Fibroblast of the aortic adventitia (primary cell): ENCODE measurements at regions not wholly inside any gene's neighbourhood (a gene's known extent, or its start where the extent isn't known, plus 50 kb on each side); places are given as distances from the start of the nearest gene placed in this dataset.

Source experiments
- DNase-seq: peaks from one replicate; pipeline ENCODE4 v3.0.0-alpha.2; 2010; ENCODE audit warnings: low read depth
- H3K4me3 ChIP-seq: 2 replicates; pipeline ENCODE4 v1.5.1; 2011; ENCODE audit warnings: low read depth, mild to moderate bottlenecking, control low read depth, low read length, moderate library complexity
- TF ChIP-seq, protein P1 (sequence below): IDR thresholded peaks from 2 replicates; pipeline ENCODE4 v1.5.1; 2011; ENCODE audit warnings: mild to moderate bottlenecking, low read length, control low read depth, inconsistent platforms; ENCODE audit not compliant: insufficient read depth

DNA sequence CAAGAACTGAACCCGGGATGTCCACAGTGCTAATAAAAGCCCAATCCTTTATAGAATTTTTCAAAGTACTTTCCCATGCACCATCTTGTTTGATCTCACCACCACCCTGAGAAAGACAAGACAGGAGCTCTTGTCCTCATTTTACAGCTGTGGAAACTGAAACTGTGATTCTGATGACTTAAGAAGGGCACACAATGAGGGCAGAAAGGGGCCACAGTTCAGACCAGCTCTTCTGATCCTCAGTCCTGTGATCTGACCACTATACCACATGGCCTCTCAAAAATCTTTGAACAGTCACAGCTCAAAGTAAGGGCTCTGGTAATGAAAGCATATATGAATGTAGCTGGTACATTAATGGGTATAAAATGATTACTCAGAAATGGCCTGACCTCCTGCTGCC, 127.3 kb upstream of the CPEB2 start:
- DNase-seq, result no peak
- no peak overlapping the region for H3K4me3 ChIP-seq
- TF ChIP-seq, protein P1, sequence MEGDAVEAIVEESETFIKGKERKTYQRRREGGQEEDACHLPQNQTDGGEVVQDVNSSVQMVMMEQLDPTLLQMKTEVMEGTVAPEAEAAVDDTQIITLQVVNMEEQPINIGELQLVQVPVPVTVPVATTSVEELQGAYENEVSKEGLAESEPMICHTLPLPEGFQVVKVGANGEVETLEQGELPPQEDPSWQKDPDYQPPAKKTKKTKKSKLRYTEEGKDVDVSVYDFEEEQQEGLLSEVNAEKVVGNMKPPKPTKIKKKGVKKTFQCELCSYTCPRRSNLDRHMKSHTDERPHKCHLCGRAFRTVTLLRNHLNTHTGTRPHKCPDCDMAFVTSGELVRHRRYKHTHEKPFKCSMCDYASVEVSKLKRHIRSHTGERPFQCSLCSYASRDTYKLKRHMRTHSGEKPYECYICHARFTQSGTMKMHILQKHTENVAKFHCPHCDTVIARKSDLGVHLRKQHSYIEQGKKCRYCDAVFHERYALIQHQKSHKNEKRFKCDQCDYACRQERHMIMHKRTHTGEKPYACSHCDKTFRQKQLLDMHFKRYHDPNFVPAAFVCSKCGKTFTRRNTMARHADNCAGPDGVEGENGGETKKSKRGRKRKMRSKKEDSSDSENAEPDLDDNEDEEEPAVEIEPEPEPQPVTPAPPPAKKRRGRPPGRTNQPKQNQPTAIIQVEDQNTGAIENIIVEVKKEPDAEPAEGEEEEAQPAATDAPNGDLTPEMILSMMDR, result no peak

DNA sequence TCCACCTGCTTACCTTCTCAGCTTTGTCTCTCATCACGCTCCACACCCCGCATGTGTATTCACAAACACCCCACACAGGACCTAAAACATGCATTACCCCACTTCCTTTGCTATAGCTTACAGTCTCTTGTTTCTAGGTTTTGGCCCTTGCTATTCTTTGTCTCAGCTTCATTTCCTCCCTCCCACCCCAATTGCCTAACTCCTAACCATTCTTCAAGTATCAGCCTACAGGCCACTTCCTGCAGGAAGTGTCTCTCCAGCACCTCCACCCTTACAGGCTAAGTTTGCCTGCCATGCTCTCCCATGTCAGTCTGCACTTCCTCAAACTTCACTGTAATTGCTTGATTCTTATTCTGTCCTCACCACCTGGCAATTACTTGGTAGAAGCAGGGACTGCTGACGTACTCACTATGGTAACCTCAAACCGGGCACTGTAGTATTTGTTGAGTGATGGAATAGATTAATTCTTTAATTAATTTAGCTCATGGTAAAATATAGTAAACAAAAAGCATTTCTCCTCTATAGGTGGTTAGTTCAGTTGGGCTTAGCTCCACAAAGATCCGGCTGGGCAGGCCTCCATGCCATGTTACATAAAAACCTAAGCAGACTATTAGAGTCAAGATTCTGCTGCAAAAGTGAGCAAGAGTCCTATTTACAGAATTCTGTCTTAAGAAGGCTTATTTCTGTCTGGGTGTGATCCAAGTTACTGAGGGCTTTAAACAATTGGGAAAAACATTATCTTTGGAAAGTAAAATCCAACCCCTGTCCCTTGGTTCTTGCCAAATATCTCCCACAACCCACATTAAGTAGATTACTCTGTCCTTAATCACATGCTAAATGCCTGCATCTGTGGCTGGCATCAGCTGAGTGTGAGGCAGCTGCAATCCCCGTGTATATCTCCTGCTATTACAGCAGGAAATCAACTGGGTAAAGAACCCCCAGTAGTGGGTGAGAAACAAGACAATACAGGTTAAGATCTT, 124.7 kb upstream of the CPEB2 start:
- DNase-seq, result peak; percentile 59
- TF ChIP-seq, protein P1, result no peak

DNA sequence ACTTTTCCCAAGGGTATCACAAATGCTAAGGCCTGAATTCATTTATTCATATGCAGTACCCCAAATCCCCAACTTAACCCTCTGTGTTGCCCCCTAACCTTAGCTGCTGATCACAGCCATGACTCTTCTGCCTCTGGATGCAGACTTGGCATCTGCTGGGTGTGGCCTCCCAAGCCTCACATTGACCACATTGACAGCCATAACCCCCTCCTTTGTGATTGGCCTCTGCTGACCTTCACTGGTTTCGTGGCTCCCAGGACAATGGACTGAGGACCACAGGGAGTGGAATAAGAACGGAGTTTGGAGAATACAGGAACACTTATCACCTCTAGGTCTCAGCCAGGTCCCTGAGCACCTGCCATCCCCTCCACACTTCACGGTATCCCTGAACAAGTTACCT, 123.6 kb upstream of the CPEB2 start:
- TF ChIP-seq, protein P1, result no peak
- no peak overlapping the region for H3K4me3 ChIP-seq
- no peak for DNase-seq

More for the DNA sequence above, 124.7 kb upstream of the CPEB2 start:
- H3K4me3 ChIP-seq, result no peak overlapping the region

DNA sequence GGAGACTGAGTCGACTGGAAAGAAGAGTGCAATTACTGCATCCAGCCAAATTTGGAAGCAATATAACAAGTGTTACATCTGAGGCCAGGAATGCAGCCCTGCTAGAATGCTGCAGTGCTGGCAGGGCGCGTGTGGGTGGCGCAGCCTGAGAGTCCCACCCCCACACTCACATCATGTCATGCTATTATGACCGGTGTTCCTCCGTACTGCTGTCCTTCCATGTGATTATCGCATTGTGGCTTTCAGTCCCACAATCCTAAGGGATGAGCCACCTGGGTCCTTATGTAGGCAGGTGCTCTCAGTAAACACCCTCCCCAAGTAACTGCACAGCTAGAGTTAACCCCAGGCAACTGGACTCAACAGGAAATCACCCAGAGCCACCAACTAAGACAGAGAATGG, 122.6 kb upstream of the CPEB2 start:
- no peak overlapping the region for H3K4me3 ChIP-seq
- no peak for DNase-seq
- TF ChIP-seq, protein P1, result no peak

DNA sequence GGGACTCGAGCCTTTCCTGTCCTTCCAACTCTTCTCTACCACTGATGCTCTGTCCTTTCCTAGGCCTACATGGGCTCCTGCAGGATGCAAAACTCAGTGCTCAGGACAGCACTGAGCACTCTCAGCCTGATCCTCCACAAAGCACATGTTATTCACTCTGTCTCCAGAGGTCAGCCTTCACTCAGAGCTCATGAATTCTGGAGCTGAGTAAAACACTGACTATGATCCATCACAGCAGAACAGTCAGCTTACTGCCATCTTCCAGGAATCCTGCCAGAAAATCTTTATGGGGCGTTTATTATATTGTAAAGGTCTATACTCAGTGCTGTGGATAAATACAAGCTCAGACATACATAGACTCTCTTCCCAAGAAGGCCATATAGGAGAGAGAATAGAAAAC, 121.5 kb upstream of the CPEB2 start:
- TF ChIP-seq, protein P1, result no peak
- no peak overlapping the region for H3K4me3 ChIP-seq
- no peak for DNase-seq

DNA sequence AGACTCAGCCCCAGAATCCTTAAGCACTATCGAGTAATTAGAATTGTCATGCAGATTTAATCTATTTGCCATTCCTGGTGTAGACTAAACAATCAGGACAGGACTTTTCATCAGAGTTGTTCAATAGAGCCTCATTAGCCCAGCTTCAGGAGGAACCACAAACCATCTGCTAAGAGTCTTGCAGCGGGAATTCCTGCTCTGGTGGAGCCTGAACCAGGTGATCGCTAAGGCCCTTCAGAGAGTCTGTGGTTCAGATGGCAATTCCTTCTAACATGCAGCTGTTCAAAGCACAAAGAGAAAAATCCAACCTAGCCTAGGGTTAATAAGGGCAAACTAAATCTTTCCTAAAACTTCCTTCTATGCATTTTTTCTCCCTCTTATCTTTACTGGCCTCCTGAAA, 119.1 kb upstream of the CPEB2 start:
- H3K4me3 ChIP-seq, result no peak overlapping the region
- TF ChIP-seq, protein P1, result no peak
- DNase-seq, result no peak
